Fibroblast of lung (primary cell): ENCODE measurements at regions not wholly inside any gene's neighbourhood (a gene's known extent, or its start where the extent isn't known, plus 50 kb on each side); places are given as distances from the start of the nearest gene placed in this dataset.
A peak's percentile ranks its signal among the peaks of the same experiment; 100 is the strongest.

Source experiments
- DNase-seq, 2 donors: peaks; one replicate each; pipeline versions ENCODE4 v3.0.0 to v3.0.0-alpha.2; 2010; ENCODE audit warnings: low read depth in 2 of 2
- H2AFZ ChIP-seq: 2 replicates; pipeline ENCODE4 v1.5.1; 2012; ENCODE audit warnings: low read length, control low read depth, inconsistent platforms
- H3K27ac ChIP-seq: 2 replicates; pipeline ENCODE4 v1.5.1; 2011; ENCODE audit warnings: low read length, control low read depth; ENCODE audit not compliant: insufficient read depth
- H3K27me3 ChIP-seq: 2 replicates; pipeline ENCODE4 v1.5.1; 2011; ENCODE audit warnings: mild to moderate bottlenecking, low read length; ENCODE audit not compliant: control insufficient read depth, insufficient read depth
- H3K36me3 ChIP-seq: 2 replicates; pipeline ENCODE4 v1.5.1; 2011; ENCODE audit warnings: low read length; ENCODE audit not compliant: control insufficient read depth, insufficient read depth
- H3K4me1 ChIP-seq: 2 replicates; pipeline ENCODE4 v1.5.1; 2011; ENCODE audit warnings: low read length; ENCODE audit not compliant: control insufficient read depth, insufficient read depth; ENCODE audit errors: extremely low read depth
- H3K4me2 ChIP-seq: 2 replicates; pipeline ENCODE4 v1.5.1; 2011; ENCODE audit warnings: low read length, control low read depth; ENCODE audit not compliant: insufficient read depth; ENCODE audit errors: extremely low read depth
- H3K4me3 ChIP-seq, 4 experiments: fragments of 200-600 bp in 1 of 4; sonication (generic) in 1 of 4; replicated peaks in 1 of 4; 2 replicates each; pipeline ENCODE4 v1.5.1; 2011 to 2016; ENCODE audit warnings: low read length in 4 of 4, low read depth in 3 of 4, mild to moderate bottlenecking in 3 of 4, control low read depth in 2 of 4, inconsistent platforms in 1 of 4, mixed read lengths in 1 of 4; ENCODE audit not compliant: insufficient read depth in 1 of 4; ENCODE audit errors: control extremely low read depth in 1 of 4
- H3K79me2 ChIP-seq: 2 replicates; pipeline ENCODE4 v1.5.1; 2012; ENCODE audit warnings: mild to moderate bottlenecking, low read length, inconsistent platforms; ENCODE audit not compliant: control insufficient read depth, insufficient read depth
- H3K9ac ChIP-seq: 2 replicates; pipeline ENCODE4 v1.5.1; 2011; ENCODE audit warnings: mild to moderate bottlenecking, low read length, control low read depth; ENCODE audit not compliant: insufficient read depth
- H3K9me3 ChIP-seq: 2 replicates; pipeline ENCODE4 v1.5.1; 2012; ENCODE audit warnings: low read depth, low read length; ENCODE audit not compliant: control insufficient read depth, insufficient read depth
- H4K20me1 ChIP-seq: 2 replicates; pipeline ENCODE4 v1.5.1; 2011; ENCODE audit warnings: low read length; ENCODE audit not compliant: control insufficient read depth, insufficient read depth; ENCODE audit errors: extremely low read depth
- CTCF ChIP-seq, 2 donors: IDR thresholded peaks in 1 of 2; conservative IDR thresholded peaks in 1 of 2; 1 replicate in 1 of 2; 2 replicates in 1 of 2; pipeline ENCODE4 v1.5.1; 2011 to 2012; ENCODE audit warnings: low read length in 2 of 2, control low read depth in 1 of 2, inconsistent platforms in 1 of 2, low read depth in 1 of 2, mild to moderate bottlenecking in 1 of 2
- EZH2 ChIP-seq: IDR thresholded peaks from 2 replicates; pipeline ENCODE4 v1.5.1; 2012; ENCODE audit warnings: low read length, control low read depth, mild to moderate bottlenecking; ENCODE audit errors: missing control alignments

DNA sequence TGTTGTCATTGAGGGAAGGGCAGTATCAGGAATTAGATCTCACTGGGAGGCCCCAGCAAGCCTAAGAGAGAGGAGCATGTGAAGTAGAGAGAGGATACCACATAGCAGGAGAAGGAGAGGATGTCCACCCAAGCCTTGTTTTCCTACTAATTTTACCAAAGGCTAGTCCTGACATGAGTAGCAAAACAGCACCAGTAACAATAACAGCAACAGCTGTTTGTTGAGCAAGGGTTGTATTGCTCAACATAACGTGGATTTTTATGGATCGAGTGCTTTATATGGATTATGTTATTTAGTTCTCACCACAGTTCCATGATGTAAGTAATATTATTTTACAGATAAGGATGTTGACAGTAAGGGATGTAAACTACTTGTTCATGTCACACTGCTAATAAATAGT lies 135.2 kb upstream of the DLX6 start:
- H3K4me3 ChIP-seq, result no peak overlapping the region
- TF ChIP-seq CTCF (conservative IDR thresholded peaks at IDR 0.05 in 1 of 2, IDR thresholded peaks at IDR 0.05 in 1 of 2; ENCODE audit: low read depth in 1 of 2, low read length in 2 of 2) (no peak), EZH2 (no peak)
- no peaks in the 10 kb centered on the region for H3K27me3 ChIP-seq
- H3K4me2 ChIP-seq, result no peak overlapping the region
- no peaks in the 10 kb centered on the region for H3K36me3 ChIP-seq
- H3K27ac ChIP-seq, result no peak overlapping the region
- no peaks in the 10 kb centered on the region for H3K9me3 ChIP-seq
- H2AFZ ChIP-seq, result no peak overlapping the region
- DNase-seq, result peak in 1 of 2 donors; percentile 1
- no peaks in the 10 kb centered on the region for H3K4me1 ChIP-seq
- no peaks in the 10 kb centered on the region for H3K79me2 ChIP-seq
- no peaks in the 10 kb centered on the region for H4K20me1 ChIP-seq
- H3K9ac ChIP-seq, result no peak overlapping the region

- Histone ChIP-seq H3K4me1 (no peaks in the 10 kb centered on the region), H2AFZ (no peak overlapping the region), H3K4me2 (no peak overlapping the region), H3K27me3 (no peaks in the 10 kb centered on the region), H3K9ac (no peak overlapping the region), H3K79me2 (no peaks in the 10 kb centered on the region), H3K27ac (no peak overlapping the region), H3K4me3 (no peak overlapping the region), H3K36me3 (no peaks in the 10 kb centered on the region), H3K9me3 (no peaks in the 10 kb centered on the region), H4K20me1 (no peaks in the 10 kb centered on the region)
- DNase-seq, result no peak
- TF ChIP-seq CTCF (conservative IDR thresholded peaks at IDR 0.05 in 1 of 2, IDR thresholded peaks at IDR 0.05 in 1 of 2; ENCODE audit: low read depth in 1 of 2, low read length in 2 of 2), result no peak
- TF ChIP-seq EZH2, result no peak
Measured at GRCh38 chr7:96870934-96871333, 134.4 kb upstream of the DLX6 start.

- Histone ChIP-seq H4K20me1 (no peaks in the 10 kb centered on the region), H3K9ac (no peak overlapping the region), H3K27me3 (no peaks in the 10 kb centered on the region), H3K9me3 (no peaks in the 10 kb centered on the region), H3K36me3 (no peaks in the 10 kb centered on the region), H3K79me2 (no peaks in the 10 kb centered on the region), H3K27ac (no peak overlapping the region), H3K4me1 (no peaks in the 10 kb centered on the region), H3K4me3 (no peak overlapping the region), H2AFZ (no peak overlapping the region), H3K4me2 (no peak overlapping the region)
- DNase-seq, result peak in 1 of 2 donors; percentile 0
- TF ChIP-seq EZH2, result no peak
- no peak for TF ChIP-seq CTCF (conservative IDR thresholded peaks at IDR 0.05 in 1 of 2, IDR thresholded peaks at IDR 0.05 in 1 of 2; ENCODE audit: low read depth in 1 of 2, low read length in 2 of 2)
Measured at GRCh38 chr7:96887426-96887825, 117.9 kb upstream of the DLX6 start.
